Loucy (cell line): ENCODE measurements at regions not wholly inside any gene's neighbourhood (a gene's known extent, or its start where the extent isn't known, plus 50 kb on each side); places are given as distances from the start of the nearest gene placed in this dataset.

Source experiments
- H2AFZ ChIP-seq: fragments of 200-600 bp; sonication (generic); 2 replicates; pipeline ENCODE4 v1.6.0; 2016; ENCODE audit warnings: antibody characterized with exemption, mild to moderate bottlenecking, low read length, moderate library complexity
- H3F3A ChIP-seq: fragments of 200-600 bp; 2 replicates; pipeline ENCODE4 v1.6.0; 2016; ENCODE audit warnings: antibody characterized with exemption, low read depth, mild to moderate bottlenecking
- H3K27me3 ChIP-seq: fragments of 200-600 bp; sonication (generic); 2 replicates; pipeline ENCODE4 v1.6.1; 2014; ENCODE audit warnings: low read length, mild to moderate bottlenecking; ENCODE audit not compliant: insufficient read depth, poor library complexity, severe bottlenecking
- H3K36me3 ChIP-seq: fragments of 200-600 bp; sonication (generic); 2 replicates; pipeline ENCODE4 v1.6.1; 2016; ENCODE audit warnings: low read length; ENCODE audit not compliant: insufficient read depth
- H3K4me1 ChIP-seq: fragments of 200-600 bp; sonication (generic); 2 replicates; pipeline ENCODE4 v1.5.1; 2014; ENCODE audit warnings: low read length, mild to moderate bottlenecking; ENCODE audit not compliant: insufficient read depth, poor library complexity, severe bottlenecking
- H3K4me2 ChIP-seq: fragments of 200-600 bp; sonication (generic); 2 replicates; pipeline ENCODE4 v1.6.0; 2014; ENCODE audit warnings: antibody characterized with exemption, low read length, low read depth, mild to moderate bottlenecking; ENCODE audit not compliant: poor library complexity, severe bottlenecking
- H3K4me3 ChIP-seq: fragments of 200-600 bp; sonication (generic); 2 replicates; pipeline ENCODE4 v1.5.1; 2014; ENCODE audit warnings: low read length, mild to moderate bottlenecking, mixed read lengths; ENCODE audit not compliant: poor library complexity, severe bottlenecking
- H3K79me2 ChIP-seq: fragments of 200-600 bp; sonication (generic); 2 replicates; pipeline ENCODE4 v1.6.1; 2014; ENCODE audit warnings: low read length; ENCODE audit not compliant: insufficient read depth
- H3K9ac ChIP-seq: fragments of 200-600 bp; sonication (generic); 2 replicates; pipeline ENCODE4 v1.6.0; 2014; ENCODE audit warnings: mild to moderate bottlenecking, low read depth, low read length, moderate library complexity; ENCODE audit not compliant: poor library complexity, severe bottlenecking
- H3K9me2 ChIP-seq: fragments of 200-600 bp; sonication (generic); replicated peaks from 2 replicates; pipeline ENCODE4 v1.6.1; 2016; ENCODE audit warnings: low read depth, low read length, mixed read lengths
- H3K9me3 ChIP-seq: fragments of 200-600 bp; sonication (generic); 2 replicates; pipeline ENCODE4 v1.6.1; 2014; ENCODE audit warnings: mild to moderate bottlenecking, antibody characterized with exemption, low read length, low read depth; ENCODE audit not compliant: insufficient read depth
- H4K20me1 ChIP-seq: fragments of 200-600 bp; sonication (generic); 2 replicates; pipeline ENCODE4 v1.6.0; 2014; ENCODE audit warnings: antibody characterized with exemption, low read length, mild to moderate bottlenecking; ENCODE audit not compliant: insufficient read depth, poor library complexity, severe bottlenecking
- EZH2phosphoT487 ChIP-seq: fragments of 200-600 bp; IDR thresholded peaks from 2 replicates; pipeline ENCODE4 v1.6.1; 2018; ENCODE audit warnings: antibody characterized with exemption, mild to moderate bottlenecking, moderate library complexity, borderline replicate concordance
- TF ChIP-seq, protein P1 (sequence below): fragments of 200-600 bp; sonication (generic); conservative IDR thresholded peaks from 2 replicates; pipeline ENCODE4 v1.5.1; 2014; ENCODE audit warnings: mild to moderate bottlenecking, antibody characterized with exemption, low read length

GRCh38 chr16:74213372-74213771 is 83.2 kb upstream of the PSMD7 start:
- no peaks in the 10 kb centered on the region for H3K79me2 ChIP-seq
- H4K20me1 ChIP-seq: no peaks in the 10 kb centered on the region
- no peak overlapping the region for H2AFZ ChIP-seq

GRCh38 chr16:74210245-74210644 is 86.4 kb upstream of the PSMD7 start:
- Histone ChIP-seq H3K4me1 (no peaks in the 10 kb centered on the region), H4K20me1 (no peaks in the 10 kb centered on the region), H3K9me2 (no peaks in the 10 kb centered on the region), H2AFZ (no peak overlapping the region), H3F3A (no peaks in the 10 kb centered on the region), H3K4me3 (no peak overlapping the region), H3K9me3 (no peaks in the 10 kb centered on the region), H3K36me3 (no peaks in the 10 kb centered on the region), H3K79me2 (no peaks in the 10 kb centered on the region), H3K27me3 (no peaks in the 10 kb centered on the region), H3K9ac (no peak overlapping the region), H3K4me2 (no peak overlapping the region)
- TF ChIP-seq, protein P1, sequence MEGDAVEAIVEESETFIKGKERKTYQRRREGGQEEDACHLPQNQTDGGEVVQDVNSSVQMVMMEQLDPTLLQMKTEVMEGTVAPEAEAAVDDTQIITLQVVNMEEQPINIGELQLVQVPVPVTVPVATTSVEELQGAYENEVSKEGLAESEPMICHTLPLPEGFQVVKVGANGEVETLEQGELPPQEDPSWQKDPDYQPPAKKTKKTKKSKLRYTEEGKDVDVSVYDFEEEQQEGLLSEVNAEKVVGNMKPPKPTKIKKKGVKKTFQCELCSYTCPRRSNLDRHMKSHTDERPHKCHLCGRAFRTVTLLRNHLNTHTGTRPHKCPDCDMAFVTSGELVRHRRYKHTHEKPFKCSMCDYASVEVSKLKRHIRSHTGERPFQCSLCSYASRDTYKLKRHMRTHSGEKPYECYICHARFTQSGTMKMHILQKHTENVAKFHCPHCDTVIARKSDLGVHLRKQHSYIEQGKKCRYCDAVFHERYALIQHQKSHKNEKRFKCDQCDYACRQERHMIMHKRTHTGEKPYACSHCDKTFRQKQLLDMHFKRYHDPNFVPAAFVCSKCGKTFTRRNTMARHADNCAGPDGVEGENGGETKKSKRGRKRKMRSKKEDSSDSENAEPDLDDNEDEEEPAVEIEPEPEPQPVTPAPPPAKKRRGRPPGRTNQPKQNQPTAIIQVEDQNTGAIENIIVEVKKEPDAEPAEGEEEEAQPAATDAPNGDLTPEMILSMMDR: no peak
- no peak for TF ChIP-seq EZH2phosphoT487

More at GRCh38 chr16:74213372-74213771, 83.2 kb upstream of the PSMD7 start:
- no peak for TF ChIP-seq EZH2phosphoT487
- no peaks in the 10 kb centered on the region for H3K27me3 ChIP-seq
- H3K4me2 ChIP-seq: no peak overlapping the region
- H3K9me2 ChIP-seq: no peaks in the 10 kb centered on the region
- no peaks in the 10 kb centered on the region for H3K36me3 ChIP-seq
- H3K9ac ChIP-seq: no peak overlapping the region
- H3K9me3 ChIP-seq: no peaks in the 10 kb centered on the region
- H3K4me3 ChIP-seq: no peak overlapping the region
- no peaks in the 10 kb centered on the region for H3F3A ChIP-seq
- no peaks in the 10 kb centered on the region for H3K4me1 ChIP-seq

DNA sequence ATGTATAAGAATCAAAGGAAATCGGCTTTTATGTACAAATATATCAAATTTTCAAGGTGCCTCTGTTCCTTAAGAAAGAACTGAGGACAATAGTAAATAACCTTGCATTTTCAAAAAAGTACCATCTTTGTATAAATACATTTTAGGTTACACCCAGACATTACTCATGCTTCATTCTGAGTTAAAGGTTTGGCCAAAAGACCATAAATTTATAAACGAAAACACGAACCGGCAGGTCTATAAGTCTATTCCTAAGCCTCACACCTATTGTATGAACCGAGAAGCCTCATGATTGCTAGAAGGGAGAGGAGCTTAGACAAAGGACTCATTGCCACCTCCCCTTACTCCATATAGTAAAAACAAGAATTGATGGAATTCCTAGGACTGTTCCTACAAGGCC is 94.6 kb upstream of the PSMD7 start:
- no peak overlapping the region for H3K9ac ChIP-seq
- H3K9me3 ChIP-seq: no peaks in the 10 kb centered on the region
- no peaks in the 10 kb centered on the region for H3F3A ChIP-seq
- H3K27me3 ChIP-seq: no peaks in the 10 kb centered on the region
- no peak overlapping the region for H2AFZ ChIP-seq
- no peaks in the 10 kb centered on the region for H3K79me2 ChIP-seq
- no peak overlapping the region for H3K4me3 ChIP-seq
- no peaks in the 10 kb centered on the region for H4K20me1 ChIP-seq
- H3K4me2 ChIP-seq: no peak overlapping the region
- no peak for TF ChIP-seq EZH2phosphoT487
- TF ChIP-seq, protein P1: no peak
- H3K9me2 ChIP-seq: no peaks in the 10 kb centered on the region; the same call in 1 of the 2 replicates
- no peaks in the 10 kb centered on the region for H3K36me3 ChIP-seq
- H3K4me1 ChIP-seq: no peaks in the 10 kb centered on the region

GRCh38 chr16:74201576-74201975 is 95.0 kb upstream of the PSMD7 start:
- Histone ChIP-seq H4K20me1 (no peaks in the 10 kb centered on the region), H3K4me1 (no peaks in the 10 kb centered on the region), H3K9me3 (no peaks in the 10 kb centered on the region), H3K36me3 (no peaks in the 10 kb centered on the region), H3K27me3 (no peaks in the 10 kb centered on the region), H3K9me2 (no peaks in the 10 kb centered on the region; the same call in 1 of the 2 replicates), H3K4me3 (no peak overlapping the region), H3K9ac (no peak overlapping the region), H3K79me2 (no peaks in the 10 kb centered on the region), H2AFZ (no peak overlapping the region), H3F3A (no peaks in the 10 kb centered on the region), H3K4me2 (no peak overlapping the region)
- TF ChIP-seq, protein P1: no peak
- no peak for TF ChIP-seq EZH2phosphoT487
